Peyer's patch (tissue), 4 donors: ENCODE measurements at regions not wholly inside any gene's neighbourhood (a gene's known extent, or its start where the extent isn't known, plus 50 kb on each side); places are given as distances from the start of the nearest gene placed in this dataset.

Experiments used
- DNase-seq, 3 donors: peaks; one replicate each; pipeline ENCODE4 v3.0.0-alpha.2; 2017 to 2019
- H3K27ac ChIP-seq, 4 donors: fragments of 200-600 bp; sonication (generic); one replicate each; pipeline ENCODE4 v1.5.1; 2016 to 2019
- H3K27me3 ChIP-seq, 2 donors: fragments of 200-600 bp; sonication (generic); one replicate each; pipeline ENCODE4 v1.5.1; 2019
- H3K36me3 ChIP-seq, 3 donors: fragments of 200-600 bp; sonication (generic); one replicate each; pipeline ENCODE4 v1.5.1; 2016 to 2019
- H3K4me1 ChIP-seq, 4 donors: fragments of 200-600 bp; sonication (generic); one replicate each; pipeline ENCODE4 v1.5.1; 2016 to 2019
- H3K4me3 ChIP-seq, 4 donors: fragments of 200-600 bp; sonication (generic); 1 replicate in 3 of 4; 2 replicates in 1 of 4; pipeline ENCODE4 v1.5.1; 2016 to 2019; ENCODE audit warnings: mild to moderate bottlenecking in 1 of 4
- H3K9me3 ChIP-seq, 4 donors: fragments of 200-600 bp; sonication (generic); one replicate each; pipeline ENCODE4 v1.5.1; 2016 to 2019; ENCODE audit warnings: mild to moderate bottlenecking in 1 of 4
- POLR2A ChIP-seq, 2 donors: fragments of 450-650 bp; IDR thresholded peaks; one replicate each; pipeline ENCODE4 v1.5.1; 2017; ENCODE audit warnings: antibody characterized with exemption in 2 of 2, mild to moderate bottlenecking in 2 of 2, moderate library complexity in 2 of 2
- TF ChIP-seq, protein P1 (sequence below), 6 experiments: fragments of 450-650 bp in 4 of 6; fragments of 200-600 bp in 2 of 6; sonication (generic) in 1 of 6; IDR thresholded peaks; one replicate each; pipeline ENCODE4 v1.5.1; 2017 to 2019; ENCODE audit warnings: antibody characterized with exemption in 6 of 6, mild to moderate bottlenecking in 3 of 6, moderate library complexity in 1 of 6

GRCh38 chr15:66895794-66896453 is 169.5 kb upstream of the SMAD3 start:
- Histone ChIP-seq H3K27me3 (no peaks in the 10 kb centered on the region), H3K9me3 (no peaks in the 10 kb centered on the region), H3K36me3 (no peaks in the 10 kb centered on the region), H3K27ac (no peak overlapping the region), H3K4me1 (no peaks in the 10 kb centered on the region), H3K4me3 (no peak overlapping the region)
- DNase-seq: no peak
- TF ChIP-seq POLR2A (IDR thresholded peaks at IDR 0.05): no peak
- TF ChIP-seq, protein P1, sequence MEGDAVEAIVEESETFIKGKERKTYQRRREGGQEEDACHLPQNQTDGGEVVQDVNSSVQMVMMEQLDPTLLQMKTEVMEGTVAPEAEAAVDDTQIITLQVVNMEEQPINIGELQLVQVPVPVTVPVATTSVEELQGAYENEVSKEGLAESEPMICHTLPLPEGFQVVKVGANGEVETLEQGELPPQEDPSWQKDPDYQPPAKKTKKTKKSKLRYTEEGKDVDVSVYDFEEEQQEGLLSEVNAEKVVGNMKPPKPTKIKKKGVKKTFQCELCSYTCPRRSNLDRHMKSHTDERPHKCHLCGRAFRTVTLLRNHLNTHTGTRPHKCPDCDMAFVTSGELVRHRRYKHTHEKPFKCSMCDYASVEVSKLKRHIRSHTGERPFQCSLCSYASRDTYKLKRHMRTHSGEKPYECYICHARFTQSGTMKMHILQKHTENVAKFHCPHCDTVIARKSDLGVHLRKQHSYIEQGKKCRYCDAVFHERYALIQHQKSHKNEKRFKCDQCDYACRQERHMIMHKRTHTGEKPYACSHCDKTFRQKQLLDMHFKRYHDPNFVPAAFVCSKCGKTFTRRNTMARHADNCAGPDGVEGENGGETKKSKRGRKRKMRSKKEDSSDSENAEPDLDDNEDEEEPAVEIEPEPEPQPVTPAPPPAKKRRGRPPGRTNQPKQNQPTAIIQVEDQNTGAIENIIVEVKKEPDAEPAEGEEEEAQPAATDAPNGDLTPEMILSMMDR (IDR thresholded peaks at IDR 0.05): no peak

DNA sequence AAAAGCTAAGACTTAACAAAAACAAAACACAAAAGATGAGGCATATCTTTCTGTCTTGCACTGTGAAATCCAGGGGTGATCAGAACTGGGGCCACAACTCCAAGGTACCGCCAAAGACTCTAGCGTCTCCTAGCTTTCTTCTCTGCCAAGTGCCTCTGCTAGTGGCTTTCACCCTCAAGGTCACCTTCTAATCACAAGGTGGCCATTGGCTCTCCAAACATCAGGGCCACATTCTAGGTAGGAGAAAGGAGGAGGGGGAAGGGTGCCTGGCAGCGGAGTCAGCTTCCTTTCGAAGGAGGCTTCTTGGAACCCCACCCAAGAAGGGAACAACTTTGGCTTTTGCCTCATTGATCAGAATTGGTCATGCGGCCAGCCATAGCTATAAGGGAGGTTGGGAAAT is 168.8 kb upstream of the SMAD3 start:
- TF ChIP-seq, protein P1 (IDR thresholded peaks at IDR 0.05): no peak
- TF ChIP-seq POLR2A (IDR thresholded peaks at IDR 0.05): no peak
- H3K4me1 ChIP-seq: no peaks in the 10 kb centered on the region
- no peaks in the 10 kb centered on the region for H3K27me3 ChIP-seq
- no peak overlapping the region for H3K27ac ChIP-seq
- no peaks in the 10 kb centered on the region for H3K36me3 ChIP-seq
- no peak overlapping the region for H3K4me3 ChIP-seq
- DNase-seq: no peak
- no peaks in the 10 kb centered on the region for H3K9me3 ChIP-seq

DNA sequence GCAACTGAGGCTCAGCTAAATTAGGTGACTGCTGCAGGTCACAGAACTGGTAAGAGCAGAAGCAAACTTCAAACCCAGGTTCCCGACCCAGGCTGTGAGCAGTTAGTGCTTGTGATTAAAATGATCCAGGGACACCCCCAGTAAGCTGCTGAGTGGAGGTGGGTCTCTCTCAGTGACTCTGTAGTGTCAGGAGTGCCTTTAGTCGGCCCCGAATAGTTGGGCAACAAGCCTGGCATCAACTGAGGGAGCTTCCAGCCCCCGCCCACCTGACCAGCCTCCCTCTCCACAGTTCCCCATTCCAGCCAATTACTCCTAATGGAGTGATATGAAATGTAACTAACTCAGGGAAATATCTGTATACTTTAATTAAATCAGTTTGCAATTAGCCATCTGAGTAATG is 168.0 kb upstream of the SMAD3 start:
- Histone ChIP-seq H3K27me3 (no peaks in the 10 kb centered on the region), H3K36me3 (no peaks in the 10 kb centered on the region), H3K4me3 (no peak overlapping the region), H3K27ac (no peak overlapping the region), H3K4me1 (no peaks in the 10 kb centered on the region), H3K9me3 (no peaks in the 10 kb centered on the region)
- DNase-seq: peak in 1 of 3 donors; percentile 13
- no peak for TF ChIP-seq POLR2A (IDR thresholded peaks at IDR 0.05)
- TF ChIP-seq, protein P1 (IDR thresholded peaks at IDR 0.05): no peak

DNA sequence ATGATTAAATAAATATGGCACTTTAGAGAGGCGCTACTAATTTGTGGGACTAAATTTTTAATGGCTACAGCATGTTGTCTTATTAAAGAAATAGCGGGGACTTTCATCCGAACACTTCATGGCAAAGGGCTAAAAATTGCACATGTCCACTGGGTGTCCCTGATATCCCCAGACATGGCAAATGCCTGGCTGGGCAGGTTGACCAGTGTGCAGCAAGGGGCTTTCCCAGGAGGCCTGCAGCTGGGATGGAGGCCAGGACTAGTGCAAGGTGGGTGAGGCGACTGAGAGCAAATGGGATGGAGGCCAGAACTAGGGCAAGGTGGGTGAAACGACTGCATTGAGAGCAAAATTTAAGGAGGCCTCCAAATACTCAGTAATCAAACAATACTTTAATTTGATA is 167.4 kb upstream of the SMAD3 start:
- TF ChIP-seq, protein P1 (IDR thresholded peaks at IDR 0.05): no peak
- no peak for TF ChIP-seq POLR2A (IDR thresholded peaks at IDR 0.05)
- H3K9me3 ChIP-seq: no peaks in the 10 kb centered on the region
- no peak overlapping the region for H3K27ac ChIP-seq
- no peak overlapping the region for H3K4me3 ChIP-seq
- no peaks in the 10 kb centered on the region for H3K4me1 ChIP-seq
- H3K36me3 ChIP-seq: no peaks in the 10 kb centered on the region
- peak in 1 of 3 donors; percentile 9 for DNase-seq
- no peaks in the 10 kb centered on the region for H3K27me3 ChIP-seq

DNA sequence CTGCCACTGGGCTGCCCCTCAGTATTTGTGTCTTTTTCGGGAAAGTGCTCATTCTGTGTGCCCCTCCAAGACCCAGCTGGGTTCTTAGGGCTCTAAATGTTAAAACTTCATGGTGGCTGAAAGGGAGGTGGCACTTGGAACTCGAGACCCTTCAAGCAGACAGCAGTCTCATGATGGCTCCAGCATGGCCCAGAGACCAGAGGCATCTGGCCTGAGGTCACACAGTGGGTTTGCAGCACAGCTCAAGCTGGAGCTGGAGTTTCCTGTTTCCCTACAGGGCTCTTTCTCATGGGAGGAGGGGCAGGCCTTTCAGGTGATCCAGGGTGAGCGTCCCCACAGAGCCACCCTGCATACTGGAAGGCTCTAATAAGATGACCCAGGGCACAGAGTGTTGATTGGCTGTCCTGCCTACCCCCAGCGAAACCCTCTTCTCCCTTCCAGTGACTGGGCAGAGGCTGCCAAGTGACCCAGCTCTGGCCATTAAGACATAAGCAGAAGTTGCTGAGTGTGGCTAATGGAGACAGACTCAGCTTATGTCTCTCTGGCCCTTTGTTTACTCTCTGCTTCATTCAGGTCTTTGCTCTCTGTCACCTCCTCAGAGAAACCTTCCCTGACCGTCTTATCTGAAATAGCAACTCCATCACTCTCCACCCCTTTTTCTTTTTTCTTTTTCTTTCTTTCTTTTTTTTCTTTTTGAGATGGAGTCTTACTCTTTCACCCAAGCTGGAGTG is 166.6 kb upstream of the SMAD3 start:
- Histone ChIP-seq H3K4me1 (no peaks in the 10 kb centered on the region), H3K36me3 (no peaks in the 10 kb centered on the region), H3K27me3 (no peaks in the 10 kb centered on the region), H3K4me3 (no peak overlapping the region), H3K27ac (no peak overlapping the region), H3K9me3 (no peaks in the 10 kb centered on the region)
- peak in 1 of 3 donors; percentile 33 for DNase-seq
- TF ChIP-seq POLR2A (IDR thresholded peaks at IDR 0.05): no peak
- TF ChIP-seq, protein P1 (IDR thresholded peaks at IDR 0.05): no peak
